Astrocyte (in vitro differentiated cells and primary cell): ENCODE measurements at regions not wholly inside any gene's neighbourhood (a gene's known extent, or its start where the extent isn't known, plus 50 kb on each side); places are given as distances from the start of the nearest gene placed in this dataset.

Source experiments
- EZH2 ChIP-seq: IDR thresholded peaks from 2 replicates; pipeline ENCODE4 v1.6.1; 2012; ENCODE audit warnings: mild to moderate bottlenecking, low read length, inconsistent platforms; ENCODE audit not compliant: insufficient read depth
- TF ChIP-seq, protein P1 (sequence below): IDR thresholded peaks from 2 replicates; pipeline ENCODE4 v1.5.1; 2011; ENCODE audit warnings: low read depth, mild to moderate bottlenecking, inconsistent platforms, low read length, moderate library complexity; ENCODE audit not compliant: insufficient read depth

DNA sequence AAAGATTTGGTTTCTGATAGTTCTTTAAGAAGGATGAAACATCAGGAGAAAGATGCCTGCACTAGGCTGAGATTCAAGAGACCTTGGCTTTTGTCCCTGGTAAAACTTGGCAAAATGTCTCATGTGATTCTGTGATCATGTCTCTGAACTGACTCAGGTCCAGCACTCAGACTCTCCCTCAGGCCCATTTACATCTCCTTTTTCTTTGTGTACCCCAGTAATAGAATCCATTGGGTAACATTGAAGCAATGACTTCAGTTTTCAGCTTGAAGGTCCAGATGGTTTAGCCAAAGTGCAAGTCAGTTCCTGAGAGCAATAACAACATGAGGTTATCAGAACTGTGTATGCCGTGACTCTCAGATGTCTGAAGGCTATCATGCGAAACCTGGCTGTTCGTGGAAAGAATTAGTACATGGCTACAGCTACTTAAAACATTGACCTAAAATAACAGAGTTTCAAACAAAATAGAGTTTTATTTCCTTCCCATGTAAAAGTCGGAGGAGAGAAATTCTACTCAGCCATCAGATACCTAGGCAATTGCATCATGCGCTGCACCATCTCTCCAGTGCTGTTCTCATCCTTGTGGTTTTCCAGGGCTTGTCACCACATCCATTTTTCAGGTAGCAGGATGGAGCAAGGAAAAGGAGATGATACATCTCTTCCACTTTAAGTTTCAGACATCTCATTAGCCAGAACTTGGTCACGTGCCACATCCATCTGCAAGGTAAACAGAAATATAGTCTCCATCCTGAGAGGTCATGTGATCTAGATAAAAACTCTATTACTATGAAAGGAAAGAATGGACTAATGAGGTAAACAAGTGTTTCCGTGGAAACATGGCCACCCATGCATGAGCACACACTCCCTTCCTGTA, 117.3 kb downstream of the POSTN start:
- TF ChIP-seq, protein P1, sequence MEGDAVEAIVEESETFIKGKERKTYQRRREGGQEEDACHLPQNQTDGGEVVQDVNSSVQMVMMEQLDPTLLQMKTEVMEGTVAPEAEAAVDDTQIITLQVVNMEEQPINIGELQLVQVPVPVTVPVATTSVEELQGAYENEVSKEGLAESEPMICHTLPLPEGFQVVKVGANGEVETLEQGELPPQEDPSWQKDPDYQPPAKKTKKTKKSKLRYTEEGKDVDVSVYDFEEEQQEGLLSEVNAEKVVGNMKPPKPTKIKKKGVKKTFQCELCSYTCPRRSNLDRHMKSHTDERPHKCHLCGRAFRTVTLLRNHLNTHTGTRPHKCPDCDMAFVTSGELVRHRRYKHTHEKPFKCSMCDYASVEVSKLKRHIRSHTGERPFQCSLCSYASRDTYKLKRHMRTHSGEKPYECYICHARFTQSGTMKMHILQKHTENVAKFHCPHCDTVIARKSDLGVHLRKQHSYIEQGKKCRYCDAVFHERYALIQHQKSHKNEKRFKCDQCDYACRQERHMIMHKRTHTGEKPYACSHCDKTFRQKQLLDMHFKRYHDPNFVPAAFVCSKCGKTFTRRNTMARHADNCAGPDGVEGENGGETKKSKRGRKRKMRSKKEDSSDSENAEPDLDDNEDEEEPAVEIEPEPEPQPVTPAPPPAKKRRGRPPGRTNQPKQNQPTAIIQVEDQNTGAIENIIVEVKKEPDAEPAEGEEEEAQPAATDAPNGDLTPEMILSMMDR, result no peak
- TF ChIP-seq EZH2, result no peak
